ENCODE measurements at regions not wholly inside any gene's neighbourhood (a gene's known extent, or its start where the extent isn't known, plus 50 kb on each side); places are given as distances from the start of the nearest gene placed in this dataset.

GRCh38 chr5:25646421-25647341, 1001.9 kb upstream of the CDH10 start:
- ChIA-PET POLR2A (no interaction called here), CTCF (no interaction called here)
- intact Hi-C loops (cut with micrococcal nuclease): no loop called here
- Histone ChIP-seq H3K27ac (ENCODE audit: low read depth, low read length) (no peak overlapping the region), H3K27me3 (ENCODE audit: control insufficient read depth in 2 of 2, insufficient read depth in 2 of 2, low read length in 2 of 2) (no peaks in the 10 kb centered on the region), H3K4me3 (ENCODE audit: low read length) (no peak overlapping the region), H3K4me1 (ENCODE audit: control insufficient read depth in 2 of 2, insufficient read depth in 2 of 2, low read length in 2 of 2) (no peaks in the 10 kb centered on the region), H3K36me3 (ENCODE audit: control insufficient read depth in 2 of 3, insufficient read depth in 3 of 3, low read length in 3 of 3) (no peaks in the 10 kb centered on the region), H3K9me3 (ENCODE audit: control insufficient read depth in 2 of 3, low read length in 3 of 3) (peaks cover 0 to 5% (median 0%) of the 10 kb centered on the region in 3 experiments)
- H3K9me3 Mint-ChIP-seq: peaks cover 0 to 35% (median 19%) of the 10 kb centered on the region in 11 donors
- no peak overlapping the region for H3K4me3 Mint-ChIP-seq
- no peaks in the 10 kb centered on the region for H3K4me1 Mint-ChIP-seq
- no peak for ATAC-seq
- H3K27ac Mint-ChIP-seq: no peak overlapping the region
- H3K36me3 Mint-ChIP-seq: no peaks in the 10 kb centered on the region
- DNase-seq: no peak
- no peaks in the 10 kb centered on the region for H3K27me3 Mint-ChIP-seq

- H3K4me3 Mint-ChIP-seq: no peak overlapping the region
- POLR2A ChIA-PET: no interaction called here
- H3K9me3 ChIP-seq (ENCODE audit: control insufficient read depth in 2 of 3, low read length in 3 of 3): no peaks in the 10 kb centered on the region
- H3K9me3 Mint-ChIP-seq: peaks cover 0 to 27% (median 13%) of the 10 kb centered on the region in 11 donors
- DNase-seq: no peak
- H3K4me1 Mint-ChIP-seq: no peaks in the 10 kb centered on the region
- H3K27me3 ChIP-seq (ENCODE audit: control insufficient read depth in 2 of 2, insufficient read depth in 2 of 2, low read length in 2 of 2): no peaks in the 10 kb centered on the region
- no peaks in the 10 kb centered on the region for H3K36me3 Mint-ChIP-seq
- H3K36me3 ChIP-seq (ENCODE audit: control insufficient read depth in 2 of 3, insufficient read depth in 3 of 3, low read length in 3 of 3): no peaks in the 10 kb centered on the region
- no peak overlapping the region for H3K4me3 ChIP-seq (ENCODE audit: low read length)
- H3K27ac Mint-ChIP-seq: no peak overlapping the region
- intact Hi-C loops (cut with micrococcal nuclease): no loop called here
- ATAC-seq: no peak
- H3K27me3 Mint-ChIP-seq: no peaks in the 10 kb centered on the region
- CTCF ChIA-PET: no interaction called here
- no peaks in the 10 kb centered on the region for H3K4me1 ChIP-seq (ENCODE audit: control insufficient read depth in 2 of 2, insufficient read depth in 2 of 2, low read length in 2 of 2)
- no peak overlapping the region for H3K27ac ChIP-seq (ENCODE audit: low read depth, low read length)
Measured at GRCh38 chr5:25641124-25641523, 996.3 kb upstream of the CDH10 start.

DNA sequence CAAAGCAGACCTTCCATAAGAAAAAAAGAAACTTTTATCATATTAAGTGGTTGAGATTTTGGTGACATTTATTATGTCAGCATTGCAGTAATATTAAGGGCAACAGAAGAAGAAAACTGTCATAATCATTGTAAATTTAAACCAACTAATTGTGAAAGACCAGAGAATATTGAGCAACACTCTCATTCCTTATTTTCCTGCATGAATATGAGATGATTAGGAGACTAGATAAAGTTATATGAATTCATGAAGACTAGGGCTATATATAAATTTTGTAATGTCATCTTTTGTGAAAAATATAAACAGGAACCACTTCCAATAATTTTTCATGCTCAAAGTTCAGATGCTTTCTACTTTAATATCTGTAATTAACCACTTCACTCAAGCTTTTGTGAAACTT, 974.5 kb upstream of the CDH10 start:
- Histone ChIP-seq H3K9me3 (ENCODE audit: control insufficient read depth in 2 of 3, low read length in 3 of 3) (no peaks in the 10 kb centered on the region), H3K4me1 (ENCODE audit: control insufficient read depth in 2 of 2, insufficient read depth in 2 of 2, low read length in 2 of 2) (no peaks in the 10 kb centered on the region), H3K27ac (ENCODE audit: low read depth, low read length) (no peak overlapping the region), H3K27me3 (ENCODE audit: control insufficient read depth in 2 of 2, insufficient read depth in 2 of 2, low read length in 2 of 2) (no peaks in the 10 kb centered on the region), H3K36me3 (ENCODE audit: control insufficient read depth in 2 of 3, insufficient read depth in 3 of 3, low read length in 3 of 3) (no peaks in the 10 kb centered on the region), H3K4me3 (ENCODE audit: low read length) (no peak overlapping the region)
- Mint-ChIP-seq H3K4me3 (no peak overlapping the region), H3K4me1 (peaks cover 0 to 2% (median 0%) of the 10 kb centered on the region in 7 donors), H3K27ac (no peak overlapping the region), H3K9me3 (peaks cover 0 to 13% (median 7%) of the 10 kb centered on the region in 11 donors), H3K36me3 (peaks cover 0 to 3% (median 0%) of the 10 kb centered on the region in 5 donors), H3K27me3 (no peaks in the 10 kb centered on the region)
- DNase-seq: no peak
- ChIA-PET CTCF (no interaction called here), POLR2A (no interaction called here)
- ATAC-seq: no peak
- intact Hi-C loops (cut with micrococcal nuclease): no loop called here

DNA sequence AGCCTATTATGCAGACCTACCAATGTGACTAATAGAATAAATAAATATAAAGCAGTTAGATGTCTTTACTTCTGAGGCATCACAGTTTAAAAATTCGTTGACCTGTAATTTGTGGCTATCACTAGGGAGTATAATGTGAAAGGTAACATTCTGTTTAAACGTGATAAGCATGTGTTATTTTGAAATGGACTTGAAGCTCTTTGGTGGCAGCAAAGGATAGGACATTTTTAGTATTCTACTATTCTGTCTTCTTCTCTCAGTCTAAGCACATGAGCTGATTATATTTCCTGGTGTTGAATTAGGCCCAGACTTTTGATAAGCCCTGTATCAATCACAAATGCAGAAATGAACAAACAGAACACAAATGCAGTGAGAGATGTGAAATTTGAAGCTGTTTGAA, 974.0 kb upstream of the CDH10 start:
- Mint-ChIP-seq H3K36me3 (peaks cover 0 to 3% (median 0%) of the 10 kb centered on the region in 5 donors), H3K4me1 (peaks cover 0 to 1% (median 0%) of the 10 kb centered on the region in 7 donors), H3K27me3 (no peaks in the 10 kb centered on the region), H3K9me3 (peaks cover 0 to 10% (median 6%) of the 10 kb centered on the region in 11 donors), H3K4me3 (no peak overlapping the region), H3K27ac (no peak overlapping the region)
- intact Hi-C loops (cut with micrococcal nuclease): no loop called here
- CTCF ChIA-PET: no interaction called here
- Histone ChIP-seq H3K36me3 (ENCODE audit: control insufficient read depth in 2 of 3, insufficient read depth in 3 of 3, low read length in 3 of 3) (no peaks in the 10 kb centered on the region), H3K27me3 (ENCODE audit: control insufficient read depth in 2 of 2, insufficient read depth in 2 of 2, low read length in 2 of 2) (no peaks in the 10 kb centered on the region), H3K27ac (ENCODE audit: low read depth, low read length) (no peak overlapping the region), H3K9me3 (ENCODE audit: control insufficient read depth in 2 of 3, low read length in 3 of 3) (no peaks in the 10 kb centered on the region), H3K4me3 (ENCODE audit: low read length) (no peak overlapping the region), H3K4me1 (ENCODE audit: control insufficient read depth in 2 of 2, insufficient read depth in 2 of 2, low read length in 2 of 2) (no peaks in the 10 kb centered on the region)
- POLR2A ChIA-PET: no interaction called here
- ATAC-seq: no peak
- DNase-seq: no peak

DNA sequence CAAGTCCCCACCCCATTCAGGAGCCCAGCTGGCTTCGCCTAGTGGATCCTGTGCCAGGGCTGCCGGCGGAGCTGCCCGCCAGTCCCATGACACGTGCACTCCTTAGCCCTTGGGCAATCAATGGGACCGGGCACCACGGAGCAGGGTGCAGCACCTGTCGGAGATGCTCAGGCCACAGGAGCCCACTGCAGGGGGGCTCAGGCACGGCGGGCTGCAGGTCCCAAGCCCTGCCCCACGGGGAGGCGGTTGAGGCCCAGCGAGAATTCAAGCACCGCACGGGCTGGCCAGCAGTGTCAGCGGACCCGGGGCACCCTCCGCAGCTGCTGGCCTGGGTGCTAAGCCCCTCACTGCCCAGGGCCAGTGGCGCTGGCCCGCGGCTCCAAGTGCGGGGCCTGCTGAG, 969.7 kb upstream of the CDH10 start:
- Histone ChIP-seq H3K27ac (ENCODE audit: low read depth, low read length) (no peak overlapping the region), H3K9me3 (ENCODE audit: control insufficient read depth in 2 of 3, low read length in 3 of 3) (peaks cover 0 to 3% (median 0%) of the 10 kb centered on the region in 3 experiments), H3K4me3 (ENCODE audit: low read length) (no peak overlapping the region), H3K36me3 (ENCODE audit: control insufficient read depth in 2 of 3, insufficient read depth in 3 of 3, low read length in 3 of 3) (no peaks in the 10 kb centered on the region), H3K4me1 (ENCODE audit: control insufficient read depth in 2 of 2, insufficient read depth in 2 of 2, low read length in 2 of 2) (no peaks in the 10 kb centered on the region), H3K27me3 (ENCODE audit: control insufficient read depth in 2 of 2, insufficient read depth in 2 of 2, low read length in 2 of 2) (no peaks in the 10 kb centered on the region)
- no peaks in the 10 kb centered on the region for H3K27me3 Mint-ChIP-seq
- ATAC-seq (no peak), DNase-seq (no peak)
- no peak overlapping the region for H3K4me3 Mint-ChIP-seq
- H3K4me1 Mint-ChIP-seq: no peaks in the 10 kb centered on the region
- POLR2A ChIA-PET: no interaction called here
- intact Hi-C loops (cut with micrococcal nuclease): no loop called here
- H3K27ac Mint-ChIP-seq: no peak overlapping the region
- peaks cover 1 to 20% (median 10%) of the 10 kb centered on the region in 11 donors for H3K9me3 Mint-ChIP-seq
- H3K36me3 Mint-ChIP-seq: peaks cover 0 to 3% (median 0%) of the 10 kb centered on the region in 5 donors
- CTCF ChIA-PET: no interaction called here

DNA sequence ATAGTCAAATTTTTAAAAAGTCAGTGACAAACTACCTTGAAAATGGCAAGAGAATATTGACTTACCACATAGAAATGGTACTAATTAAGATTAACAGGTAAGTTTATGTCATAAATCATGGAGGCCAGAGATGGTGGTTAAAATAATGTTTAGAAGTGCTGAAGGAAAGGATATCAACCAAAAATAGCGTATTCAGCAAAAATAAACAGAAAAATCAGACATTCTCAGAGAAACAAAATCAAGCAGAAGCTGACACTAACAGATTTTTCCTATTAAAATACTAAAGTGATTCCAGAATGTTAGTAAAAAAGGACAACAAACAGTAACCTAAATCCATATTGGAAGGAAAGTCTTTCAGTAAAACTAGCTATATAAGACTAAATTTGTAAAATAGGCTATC, 959.9 kb upstream of the CDH10 start:
- POLR2A ChIA-PET: no interaction called here
- ATAC-seq: no peak
- CTCF ChIA-PET: no interaction called here

GRCh38 chr5:25579111-25579510, 934.3 kb upstream of the CDH10 start:
- H3K36me3 ChIP-seq (ENCODE audit: control insufficient read depth in 2 of 3, insufficient read depth in 3 of 3, low read length in 3 of 3): no peaks in the 10 kb centered on the region
- H3K9me3 ChIP-seq (ENCODE audit: control insufficient read depth in 2 of 3, low read length in 3 of 3): no peaks in the 10 kb centered on the region
- no peak for DNase-seq
- no peak overlapping the region for H3K4me3 ChIP-seq (ENCODE audit: low read length)
- no peak overlapping the region for H3K4me3 Mint-ChIP-seq
- H3K27me3 ChIP-seq (ENCODE audit: control insufficient read depth in 2 of 2, insufficient read depth in 2 of 2, low read length in 2 of 2): no peaks in the 10 kb centered on the region
- no peaks in the 10 kb centered on the region for H3K4me1 Mint-ChIP-seq
- H3K9me3 Mint-ChIP-seq: peaks cover 2 to 20% (median 11%) of the 10 kb centered on the region in 11 donors
- no peaks in the 10 kb centered on the region for H3K36me3 Mint-ChIP-seq
- intact Hi-C loops (cut with micrococcal nuclease): no loop called here
- no peaks in the 10 kb centered on the region for H3K27me3 Mint-ChIP-seq
- no peak overlapping the region for H3K27ac Mint-ChIP-seq
- ATAC-seq: no peak
- no peak overlapping the region for H3K27ac ChIP-seq (ENCODE audit: low read depth, low read length)
- H3K4me1 ChIP-seq (ENCODE audit: control insufficient read depth in 2 of 2, insufficient read depth in 2 of 2, low read length in 2 of 2): no peaks in the 10 kb centered on the region
- ChIA-PET CTCF (no interaction called here), POLR2A (no interaction called here)

More for the DNA sequence above, 959.9 kb upstream of the CDH10 start:
- Mint-ChIP-seq H3K4me1 (no peaks in the 10 kb centered on the region), H3K9me3 (peaks cover 2 to 47% (median 11%) of the 10 kb centered on the region in 11 donors), H3K27ac (no peak overlapping the region), H3K4me3 (no peak overlapping the region), H3K27me3 (no peaks in the 10 kb centered on the region), H3K36me3 (peaks cover 0 to 5% (median 0%) of the 10 kb centered on the region in 5 donors)
- no peaks in the 10 kb centered on the region for H3K4me1 ChIP-seq (ENCODE audit: control insufficient read depth in 2 of 2, insufficient read depth in 2 of 2, low read length in 2 of 2)
- no peaks in the 10 kb centered on the region for H3K9me3 ChIP-seq (ENCODE audit: control insufficient read depth in 2 of 3, low read length in 3 of 3)
- H3K27ac ChIP-seq (ENCODE audit: low read depth, low read length): no peak overlapping the region
- DNase-seq: no peak
- intact Hi-C loops (cut with micrococcal nuclease): no loop called here
- H3K27me3 ChIP-seq (ENCODE audit: control insufficient read depth in 2 of 2, insufficient read depth in 2 of 2, low read length in 2 of 2): no peaks in the 10 kb centered on the region
- H3K36me3 ChIP-seq (ENCODE audit: control insufficient read depth in 2 of 3, insufficient read depth in 3 of 3, low read length in 3 of 3): no peaks in the 10 kb centered on the region
- H3K4me3 ChIP-seq (ENCODE audit: low read length): no peak overlapping the region

Data from naive thymus-derived CD4-positive, alpha-beta T cell (primary cell).